ENCODE measurements at regions not wholly inside any gene's neighbourhood (a gene's known extent, or its start where the extent isn't known, plus 50 kb on each side); places are given as distances from the start of the nearest gene placed in this dataset.
"Not testable (repeated sequence)": the region's sequence is repeated elsewhere in the genome, so short reads cannot be mapped to it uniquely, and the experiment has no call there.

- DNase-seq (ENCODE audit: insufficient read length, low spot score) (no peak), FAIRE-seq (no peak)
- TF ChIP-seq SPI1 (IDR thresholded peaks at IDR 0.05; ENCODE audit: low read depth, low read length) (no peak), TAF1 (IDR thresholded peaks at IDR 0.05; ENCODE audit: low read depth, low read length) (no peak), POLR2AphosphoS5 (IDR thresholded peaks at IDR 0.05; ENCODE audit: low read depth, low read length) (no peak), POU2F2 (IDR thresholded peaks at IDR 0.05; ENCODE audit: low read depth, low read length) (no peak), POLR2A (IDR thresholded peaks at IDR 0.05; ENCODE audit: low read depth, low read length) (no peak), PAX5 (IDR thresholded peaks at IDR 0.05; ENCODE audit: insufficient read depth, low read length, severe bottlenecking) (no peak)
Observed at GRCh38 chr11:57047610-57048009, 58.9 kb downstream of the OR5AK2 start.

- no peak for FAIRE-seq
- TF ChIP-seq POLR2A (IDR thresholded peaks at IDR 0.05; ENCODE audit: low read depth, low read length) (no peak), TAF1 (IDR thresholded peaks at IDR 0.05; ENCODE audit: low read depth, low read length) (no peak), PAX5 (IDR thresholded peaks at IDR 0.05; ENCODE audit: insufficient read depth, low read length, severe bottlenecking) (no peak), SPI1 (IDR thresholded peaks at IDR 0.05; ENCODE audit: low read depth, low read length) (no peak), POLR2AphosphoS5 (IDR thresholded peaks at IDR 0.05; ENCODE audit: low read depth, low read length) (no peak), POU2F2 (IDR thresholded peaks at IDR 0.05; ENCODE audit: low read depth, low read length) (no peak)
- no peak for DNase-seq (ENCODE audit: insufficient read length, low spot score)
Observed at GRCh38 chr11:57049749-57050148, 61.0 kb downstream of the OR5AK2 start.

DNA sequence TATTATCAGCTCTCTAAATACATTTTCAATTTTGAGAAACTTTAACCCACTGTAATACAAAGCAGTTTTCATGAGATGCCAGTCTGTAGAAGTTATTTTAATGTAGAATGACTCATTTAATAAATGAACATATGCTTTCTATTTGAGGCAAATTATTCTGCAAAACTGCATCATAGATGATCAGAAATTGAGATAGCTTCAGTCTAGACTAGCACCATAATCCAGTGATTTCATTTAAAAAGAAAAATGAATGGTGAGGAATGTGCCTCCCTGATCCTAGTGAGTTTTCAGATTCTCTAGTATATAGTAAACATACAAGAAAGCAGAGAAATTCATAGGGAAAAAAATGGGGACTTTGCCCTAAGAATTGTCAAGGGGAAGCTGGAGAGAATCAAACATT is 66.1 kb downstream of the OR5AK2 start:
- TF ChIP-seq POLR2A (IDR thresholded peaks at IDR 0.05; ENCODE audit: low read depth, low read length) (no peak), TAF1 (IDR thresholded peaks at IDR 0.05; ENCODE audit: low read depth, low read length) (no peak), POU2F2 (IDR thresholded peaks at IDR 0.05; ENCODE audit: low read depth, low read length) (no peak), POLR2AphosphoS5 (IDR thresholded peaks at IDR 0.05; ENCODE audit: low read depth, low read length) (no peak), PAX5 (IDR thresholded peaks at IDR 0.05; ENCODE audit: insufficient read depth, low read length, severe bottlenecking) (no peak), SPI1 (IDR thresholded peaks at IDR 0.05; ENCODE audit: low read depth, low read length) (no peak)
- DNase-seq (ENCODE audit: insufficient read length, low spot score) (no peak), FAIRE-seq (no peak)

DNA sequence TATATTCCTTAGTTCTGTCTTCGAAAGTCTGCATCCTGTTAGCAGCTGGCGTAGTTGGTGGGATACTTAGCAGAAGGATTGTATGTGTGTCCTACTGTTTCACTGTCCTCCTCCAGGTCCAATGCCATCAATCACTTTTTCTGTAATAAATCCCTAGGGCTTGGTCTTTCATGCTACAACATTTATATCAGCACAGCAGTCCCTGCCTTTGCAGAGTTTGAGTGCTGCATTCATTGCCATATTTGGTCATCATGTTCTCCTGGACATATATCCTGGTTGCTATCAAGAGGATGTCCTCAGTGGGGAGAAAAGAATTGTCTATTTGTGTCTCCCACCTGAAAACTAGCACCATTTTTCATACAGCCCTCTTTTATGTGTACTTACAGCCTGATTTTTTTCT is 67.0 kb downstream of the OR5AK2 start:
- no peak for TF ChIP-seq TAF1 (IDR thresholded peaks at IDR 0.05; ENCODE audit: low read depth, low read length)
- no peak for TF ChIP-seq PAX5 (IDR thresholded peaks at IDR 0.05; ENCODE audit: insufficient read depth, low read length, severe bottlenecking)
- no peak for TF ChIP-seq SPI1 (IDR thresholded peaks at IDR 0.05; ENCODE audit: low read depth, low read length)
- TF ChIP-seq POU2F2 (IDR thresholded peaks at IDR 0.05; ENCODE audit: low read depth, low read length) = no peak
- no peak for TF ChIP-seq POLR2AphosphoS5 (IDR thresholded peaks at IDR 0.05; ENCODE audit: low read depth, low read length)
- TF ChIP-seq POLR2A (IDR thresholded peaks at IDR 0.05; ENCODE audit: low read depth, low read length) = no peak
- FAIRE-seq = no peak
- no peak for DNase-seq (ENCODE audit: insufficient read length, low spot score)

- FAIRE-seq (no peak), DNase-seq (ENCODE audit: insufficient read length, low spot score) (no peak)
- no peak for TF ChIP-seq TAF1 (IDR thresholded peaks at IDR 0.05; ENCODE audit: low read depth, low read length)
- no peak for TF ChIP-seq POU2F2 (IDR thresholded peaks at IDR 0.05; ENCODE audit: low read depth, low read length)
- no peak for TF ChIP-seq POLR2AphosphoS5 (IDR thresholded peaks at IDR 0.05; ENCODE audit: low read depth, low read length)
- no peak for TF ChIP-seq SPI1 (IDR thresholded peaks at IDR 0.05; ENCODE audit: low read depth, low read length)
- TF ChIP-seq PAX5 (IDR thresholded peaks at IDR 0.05; ENCODE audit: insufficient read depth, low read length, severe bottlenecking) = no peak
- TF ChIP-seq POLR2A (IDR thresholded peaks at IDR 0.05; ENCODE audit: low read depth, low read length) = no peak
Observed at GRCh38 chr11:57056735-57057134, 68.0 kb downstream of the OR5AK2 start.

GRCh38 chr11:57057561-57057960 is 68.8 kb downstream of the OR5AK2 start:
- no peak for TF ChIP-seq POLR2AphosphoS5 (IDR thresholded peaks at IDR 0.05; ENCODE audit: low read depth, low read length)
- TF ChIP-seq PAX5 (IDR thresholded peaks at IDR 0.05; ENCODE audit: insufficient read depth, low read length, severe bottlenecking) = no peak
- no peak for TF ChIP-seq POLR2A (IDR thresholded peaks at IDR 0.05; ENCODE audit: low read depth, low read length)
- no peak for TF ChIP-seq POU2F2 (IDR thresholded peaks at IDR 0.05; ENCODE audit: low read depth, low read length)
- no peak for TF ChIP-seq TAF1 (IDR thresholded peaks at IDR 0.05; ENCODE audit: low read depth, low read length)
- no peak for TF ChIP-seq SPI1 (IDR thresholded peaks at IDR 0.05; ENCODE audit: low read depth, low read length)
- DNase-seq (ENCODE audit: insufficient read length, low spot score) (no peak), FAIRE-seq (no peak)

DNA sequence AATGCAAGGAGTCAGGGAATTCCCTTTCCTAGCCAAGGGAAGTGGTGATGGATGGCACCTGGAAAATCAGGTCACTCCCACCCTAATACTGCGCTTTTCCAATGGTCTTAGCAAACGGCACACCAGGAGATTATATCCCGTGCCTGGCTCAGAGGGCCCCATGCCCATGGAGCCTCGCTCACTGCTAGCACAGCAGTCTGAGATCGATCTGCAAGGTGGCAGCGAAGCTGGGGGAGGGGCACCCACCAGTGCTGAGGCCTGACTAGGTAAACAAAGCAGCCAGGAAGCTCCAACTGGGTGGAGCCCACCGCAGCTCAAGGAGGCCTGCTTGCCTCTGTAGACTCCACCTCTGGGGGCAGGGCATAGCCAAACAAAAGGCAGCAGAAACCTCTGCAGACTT is 74.2 kb downstream of the OR5AK2 start:
- not testable (repeated sequence) for FAIRE-seq

DNA sequence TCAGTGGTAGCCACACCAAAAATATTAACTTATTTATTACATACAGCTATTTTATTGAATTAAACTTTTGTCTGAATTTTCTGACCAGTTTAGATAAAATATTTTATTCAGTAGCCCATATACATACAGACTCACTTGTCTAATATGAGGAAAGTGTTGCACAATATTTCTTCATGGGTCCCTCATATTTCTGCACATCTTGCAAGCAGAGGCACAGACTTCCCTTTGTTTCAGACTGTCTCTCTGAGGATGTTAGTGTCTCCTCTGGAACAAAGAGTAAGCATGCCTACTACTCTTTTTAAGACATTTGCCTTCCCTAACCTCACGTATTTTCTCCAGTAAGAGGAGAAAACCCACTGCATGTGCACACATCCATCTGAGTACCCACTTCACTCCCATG is 81.2 kb downstream of the OR5AK2 start:
- no peak for TF ChIP-seq POLR2A (IDR thresholded peaks at IDR 0.05; ENCODE audit: low read depth, low read length)
- no peak for TF ChIP-seq POLR2AphosphoS5 (IDR thresholded peaks at IDR 0.05; ENCODE audit: low read depth, low read length)
- TF ChIP-seq POU2F2 (IDR thresholded peaks at IDR 0.05; ENCODE audit: low read depth, low read length) = no peak
- no peak for TF ChIP-seq SPI1 (IDR thresholded peaks at IDR 0.05; ENCODE audit: low read depth, low read length)
- TF ChIP-seq PAX5 (IDR thresholded peaks at IDR 0.05; ENCODE audit: insufficient read depth, low read length, severe bottlenecking) = no peak
- TF ChIP-seq TAF1 (IDR thresholded peaks at IDR 0.05; ENCODE audit: low read depth, low read length) = no peak
- FAIRE-seq (no peak), DNase-seq (ENCODE audit: insufficient read length, low spot score) (no peak)

More for the DNA sequence above, 74.2 kb downstream of the OR5AK2 start:
- DNase-seq (ENCODE audit: insufficient read length, low spot score) = not testable (repeated sequence)

DNA sequence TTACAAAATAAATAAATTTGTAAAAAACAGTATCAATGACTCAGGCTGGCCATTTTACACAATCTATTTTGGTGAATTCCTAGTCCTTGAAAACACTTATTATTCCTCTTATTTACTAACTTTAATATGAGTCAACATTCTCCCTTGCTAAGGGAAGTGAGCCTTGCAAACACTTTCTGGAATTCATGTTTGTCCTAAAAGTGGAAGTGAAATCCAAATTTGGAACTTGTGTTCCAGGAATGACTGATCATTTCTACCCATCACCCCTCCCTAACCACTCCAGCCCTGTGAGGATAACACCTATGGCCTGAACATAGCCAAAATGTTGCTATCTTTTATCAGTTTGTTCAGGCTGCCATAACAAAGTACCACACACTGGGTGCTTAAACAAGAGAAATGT is 83.1 kb downstream of the OR5AK2 start:
- DNase-seq (ENCODE audit: insufficient read length, low spot score) (no peak), FAIRE-seq (no peak)
- TF ChIP-seq SPI1 (IDR thresholded peaks at IDR 0.05; ENCODE audit: low read depth, low read length) (peak; percentile 54), TAF1 (IDR thresholded peaks at IDR 0.05; ENCODE audit: low read depth, low read length) (no peak), PAX5 (IDR thresholded peaks at IDR 0.05; ENCODE audit: insufficient read depth, low read length, severe bottlenecking) (no peak), POLR2AphosphoS5 (IDR thresholded peaks at IDR 0.05; ENCODE audit: low read depth, low read length) (no peak), POU2F2 (IDR thresholded peaks at IDR 0.05; ENCODE audit: low read depth, low read length) (no peak), POLR2A (IDR thresholded peaks at IDR 0.05; ENCODE audit: low read depth, low read length) (no peak)

GRCh38 chr11:57072640-57073039 is 83.9 kb downstream of the OR5AK2 start:
- no peak for TF ChIP-seq PAX5 (IDR thresholded peaks at IDR 0.05; ENCODE audit: insufficient read depth, low read length, severe bottlenecking)
- TF ChIP-seq POLR2A (IDR thresholded peaks at IDR 0.05; ENCODE audit: low read depth, low read length) = no peak
- TF ChIP-seq TAF1 (IDR thresholded peaks at IDR 0.05; ENCODE audit: low read depth, low read length) = no peak
- no peak for TF ChIP-seq POU2F2 (IDR thresholded peaks at IDR 0.05; ENCODE audit: low read depth, low read length)
- DNase-seq (ENCODE audit: insufficient read length, low spot score) (no peak), FAIRE-seq (no peak)
